AG09309 (cell line): ENCODE measurements at regions not wholly inside any gene's neighbourhood (a gene's known extent, or its start where the extent isn't known, plus 50 kb on each side); places are given as distances from the start of the nearest gene placed in this dataset.

Source experiments
- DNase-seq: peaks from one replicate; pipeline ENCODE4 v3.0.0-alpha.2; 2010; ENCODE audit warnings: low read depth
- H3K4me3 ChIP-seq: 2 replicates; pipeline ENCODE4 v1.5.1; 2011; ENCODE audit warnings: mild to moderate bottlenecking, low read depth, low read length, moderate library complexity; ENCODE audit not compliant: control insufficient read depth
- TF ChIP-seq, protein P1 (sequence below): IDR thresholded peaks from 2 replicates; pipeline ENCODE4 v1.5.1; 2011; ENCODE audit warnings: mild to moderate bottlenecking, low read depth, low read length, inconsistent platforms; ENCODE audit not compliant: insufficient read depth, control insufficient read depth; ENCODE audit errors: missing control alignments

DNA sequence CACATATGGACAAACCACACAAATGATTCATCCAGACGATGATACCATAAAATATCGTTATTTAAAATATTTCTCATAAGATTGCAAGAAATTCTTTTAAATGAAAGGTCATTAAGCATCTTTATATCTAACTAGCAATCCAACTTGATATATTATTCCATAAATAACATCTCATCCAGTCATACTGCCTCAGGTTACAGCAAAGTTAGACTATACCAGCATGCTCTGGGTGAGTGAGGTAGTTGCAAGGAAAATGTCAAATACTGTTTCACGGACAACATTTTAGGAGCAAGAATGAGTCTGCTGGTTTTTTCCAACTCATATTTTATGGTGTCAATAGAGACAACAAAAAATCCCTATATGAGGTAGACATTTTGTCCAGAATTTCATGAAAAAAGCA lies 200.9 kb upstream of the TRPM3 start:
- no peak overlapping the region for H3K4me3 ChIP-seq
- no peak for DNase-seq
- TF ChIP-seq, protein P1, sequence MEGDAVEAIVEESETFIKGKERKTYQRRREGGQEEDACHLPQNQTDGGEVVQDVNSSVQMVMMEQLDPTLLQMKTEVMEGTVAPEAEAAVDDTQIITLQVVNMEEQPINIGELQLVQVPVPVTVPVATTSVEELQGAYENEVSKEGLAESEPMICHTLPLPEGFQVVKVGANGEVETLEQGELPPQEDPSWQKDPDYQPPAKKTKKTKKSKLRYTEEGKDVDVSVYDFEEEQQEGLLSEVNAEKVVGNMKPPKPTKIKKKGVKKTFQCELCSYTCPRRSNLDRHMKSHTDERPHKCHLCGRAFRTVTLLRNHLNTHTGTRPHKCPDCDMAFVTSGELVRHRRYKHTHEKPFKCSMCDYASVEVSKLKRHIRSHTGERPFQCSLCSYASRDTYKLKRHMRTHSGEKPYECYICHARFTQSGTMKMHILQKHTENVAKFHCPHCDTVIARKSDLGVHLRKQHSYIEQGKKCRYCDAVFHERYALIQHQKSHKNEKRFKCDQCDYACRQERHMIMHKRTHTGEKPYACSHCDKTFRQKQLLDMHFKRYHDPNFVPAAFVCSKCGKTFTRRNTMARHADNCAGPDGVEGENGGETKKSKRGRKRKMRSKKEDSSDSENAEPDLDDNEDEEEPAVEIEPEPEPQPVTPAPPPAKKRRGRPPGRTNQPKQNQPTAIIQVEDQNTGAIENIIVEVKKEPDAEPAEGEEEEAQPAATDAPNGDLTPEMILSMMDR, result no peak

- TF ChIP-seq, protein P1, result no peak
- no peak for DNase-seq
- no peak overlapping the region for H3K4me3 ChIP-seq
Observed at GRCh38 chr9:71308454-71308853, 187.0 kb upstream of the TRPM3 start.

DNA sequence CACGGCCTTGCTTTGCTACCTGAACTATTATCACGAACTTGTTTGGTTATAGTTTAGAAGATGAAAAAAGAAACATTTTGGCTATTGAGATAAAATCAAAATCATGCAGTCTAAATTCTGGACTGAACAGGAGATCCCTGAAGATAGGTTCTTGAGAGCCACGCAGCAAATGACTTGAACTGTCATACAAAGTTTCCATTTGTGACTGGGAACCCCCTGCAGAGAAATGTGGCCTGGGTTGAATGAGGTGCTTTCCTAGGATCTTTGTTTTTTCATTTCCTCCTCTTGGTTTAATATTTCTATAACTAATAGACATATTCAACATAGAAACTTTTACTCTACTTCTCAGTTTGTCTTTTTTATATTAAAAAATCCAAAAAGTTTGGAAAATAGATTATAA lies 184.7 kb upstream of the TRPM3 start:
- no peak overlapping the region for H3K4me3 ChIP-seq
- TF ChIP-seq, protein P1, result no peak

GRCh38 chr9:71303351-71303750 lies 181.9 kb upstream of the TRPM3 start:
- no peak for DNase-seq
- TF ChIP-seq, protein P1, result no peak
- no peak overlapping the region for H3K4me3 ChIP-seq

More for the DNA sequence above, 184.7 kb upstream of the TRPM3 start:
- no peak for DNase-seq

- H3K4me3 ChIP-seq, result no peak overlapping the region
- DNase-seq, result no peak
- TF ChIP-seq, protein P1, result no peak
Observed at GRCh38 chr9:71302776-71303175, 181.4 kb upstream of the TRPM3 start.

- DNase-seq, result no peak
- TF ChIP-seq, protein P1, result no peak
- no peak overlapping the region for H3K4me3 ChIP-seq
Observed at GRCh38 chr9:71295928-71296327, 174.5 kb upstream of the TRPM3 start.

DNA sequence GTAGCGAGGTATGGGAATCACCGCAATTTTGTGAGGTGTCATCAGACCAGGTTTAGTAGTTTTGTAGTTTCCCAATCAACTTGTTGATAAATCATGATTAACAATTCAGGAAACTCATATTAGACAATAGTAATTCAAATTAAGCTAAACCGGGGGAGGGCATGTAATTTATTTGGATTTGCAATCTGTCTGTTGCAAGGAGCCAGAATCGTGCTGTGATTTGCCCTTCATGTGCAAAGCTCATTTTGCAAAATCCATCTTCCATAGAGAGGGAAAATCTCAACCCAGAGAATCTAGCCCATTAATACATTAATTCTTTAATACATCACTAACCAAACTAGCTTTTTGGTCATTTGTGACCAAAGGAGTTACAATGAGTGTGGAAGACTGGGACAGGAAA lies 164.7 kb upstream of the TRPM3 start:
- DNase-seq, result no peak
- TF ChIP-seq, protein P1, result no peak
- no peak overlapping the region for H3K4me3 ChIP-seq
